ENCODE measurements at regions not wholly inside any gene's neighbourhood (a gene's known extent, or its start where the extent isn't known, plus 50 kb on each side); places are given as distances from the start of the nearest gene placed in this dataset.

DNA sequence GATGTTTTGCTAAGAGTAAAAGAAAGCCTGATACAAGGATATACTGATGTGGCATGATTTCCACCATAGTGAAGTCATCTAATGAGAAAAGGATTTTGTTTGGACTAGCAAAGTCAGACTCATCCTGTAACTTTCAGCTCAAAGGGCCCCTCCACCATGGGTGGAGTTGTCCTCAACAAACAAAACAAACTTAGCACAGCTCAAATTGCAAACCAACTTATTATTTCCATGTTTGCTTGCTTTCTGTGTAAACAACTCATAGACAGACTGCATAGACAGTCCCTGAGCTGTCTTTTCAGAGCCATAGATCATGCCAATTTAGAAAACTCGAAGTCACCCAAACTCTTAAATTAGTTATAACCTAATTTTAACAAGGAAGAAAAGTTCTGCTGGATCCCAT, 69.4 kb upstream of the VAV3 start:
- H3F3A ChIP-seq (ENCODE audit: insufficient read depth, low read length, poor library complexity, severe bottlenecking): no peaks in the 10 kb centered on the region
- TF ChIP-seq EP300 (conservative IDR thresholded peaks at IDR 0.05; ENCODE audit: poor library complexity, severe bottlenecking) (no peak), POLR2AphosphoS5 (IDR thresholded peaks at IDR 0.05) (no peak), MXI1 (conservative IDR thresholded peaks at IDR 0.05; ENCODE audit: poor library complexity, severe bottlenecking) (no peak), TAF1 (IDR thresholded peaks at IDR 0.05; ENCODE audit: low read depth) (no peak), EZH2 (IDR thresholded peaks at IDR 0.05; ENCODE audit: borderline replicate concordance, insufficient read depth, low read length, poor library complexity, severe bottlenecking) (no peak), RAD21 (conservative IDR thresholded peaks at IDR 0.05) (no peak), SMC3 (conservative IDR thresholded peaks at IDR 0.05; ENCODE audit: poor library complexity) (no peak)
- TF ChIP-seq, protein P1, sequence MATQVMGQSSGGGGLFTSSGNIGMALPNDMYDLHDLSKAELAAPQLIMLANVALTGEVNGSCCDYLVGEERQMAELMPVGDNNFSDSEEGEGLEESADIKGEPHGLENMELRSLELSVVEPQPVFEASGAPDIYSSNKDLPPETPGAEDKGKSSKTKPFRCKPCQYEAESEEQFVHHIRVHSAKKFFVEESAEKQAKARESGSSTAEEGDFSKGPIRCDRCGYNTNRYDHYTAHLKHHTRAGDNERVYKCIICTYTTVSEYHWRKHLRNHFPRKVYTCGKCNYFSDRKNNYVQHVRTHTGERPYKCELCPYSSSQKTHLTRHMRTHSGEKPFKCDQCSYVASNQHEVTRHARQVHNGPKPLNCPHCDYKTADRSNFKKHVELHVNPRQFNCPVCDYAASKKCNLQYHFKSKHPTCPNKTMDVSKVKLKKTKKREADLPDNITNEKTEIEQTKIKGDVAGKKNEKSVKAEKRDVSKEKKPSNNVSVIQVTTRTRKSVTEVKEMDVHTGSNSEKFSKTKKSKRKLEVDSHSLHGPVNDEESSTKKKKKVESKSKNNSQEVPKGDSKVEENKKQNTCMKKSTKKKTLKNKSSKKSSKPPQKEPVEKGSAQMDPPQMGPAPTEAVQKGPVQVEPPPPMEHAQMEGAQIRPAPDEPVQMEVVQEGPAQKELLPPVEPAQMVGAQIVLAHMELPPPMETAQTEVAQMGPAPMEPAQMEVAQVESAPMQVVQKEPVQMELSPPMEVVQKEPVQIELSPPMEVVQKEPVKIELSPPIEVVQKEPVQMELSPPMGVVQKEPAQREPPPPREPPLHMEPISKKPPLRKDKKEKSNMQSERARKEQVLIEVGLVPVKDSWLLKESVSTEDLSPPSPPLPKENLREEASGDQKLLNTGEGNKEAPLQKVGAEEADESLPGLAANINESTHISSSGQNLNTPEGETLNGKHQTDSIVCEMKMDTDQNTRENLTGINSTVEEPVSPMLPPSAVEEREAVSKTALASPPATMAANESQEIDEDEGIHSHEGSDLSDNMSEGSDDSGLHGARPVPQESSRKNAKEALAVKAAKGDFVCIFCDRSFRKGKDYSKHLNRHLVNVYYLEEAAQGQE (IDR thresholded peaks at IDR 0.05; ENCODE audit: borderline replicate concordance): no peak
- TF ChIP-seq, protein P2, sequence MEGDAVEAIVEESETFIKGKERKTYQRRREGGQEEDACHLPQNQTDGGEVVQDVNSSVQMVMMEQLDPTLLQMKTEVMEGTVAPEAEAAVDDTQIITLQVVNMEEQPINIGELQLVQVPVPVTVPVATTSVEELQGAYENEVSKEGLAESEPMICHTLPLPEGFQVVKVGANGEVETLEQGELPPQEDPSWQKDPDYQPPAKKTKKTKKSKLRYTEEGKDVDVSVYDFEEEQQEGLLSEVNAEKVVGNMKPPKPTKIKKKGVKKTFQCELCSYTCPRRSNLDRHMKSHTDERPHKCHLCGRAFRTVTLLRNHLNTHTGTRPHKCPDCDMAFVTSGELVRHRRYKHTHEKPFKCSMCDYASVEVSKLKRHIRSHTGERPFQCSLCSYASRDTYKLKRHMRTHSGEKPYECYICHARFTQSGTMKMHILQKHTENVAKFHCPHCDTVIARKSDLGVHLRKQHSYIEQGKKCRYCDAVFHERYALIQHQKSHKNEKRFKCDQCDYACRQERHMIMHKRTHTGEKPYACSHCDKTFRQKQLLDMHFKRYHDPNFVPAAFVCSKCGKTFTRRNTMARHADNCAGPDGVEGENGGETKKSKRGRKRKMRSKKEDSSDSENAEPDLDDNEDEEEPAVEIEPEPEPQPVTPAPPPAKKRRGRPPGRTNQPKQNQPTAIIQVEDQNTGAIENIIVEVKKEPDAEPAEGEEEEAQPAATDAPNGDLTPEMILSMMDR (IDR thresholded peaks at IDR 0.05; ENCODE audit: poor library complexity, severe bottlenecking): no peak
- H3K36me3 ChIP-seq (ENCODE audit: insufficient read depth, low read length): no peaks in the 10 kb centered on the region
- H3K27ac ChIP-seq (ENCODE audit: low read length): no peak overlapping the region
- no peak overlapping the region for H3K4me3 ChIP-seq (ENCODE audit: low read length)
- no peaks in the 10 kb centered on the region for H3K79me2 ChIP-seq (replicated peaks; ENCODE audit: insufficient read depth, low read length)
- H3K9me3 ChIP-seq (ENCODE audit: low read length): no peaks in the 10 kb centered on the region
- no peak overlapping the region for H3K4me2 ChIP-seq (ENCODE audit: low read length)
- no peak overlapping the region for H3K9ac ChIP-seq (ENCODE audit: low read length)
- H4K20me1 ChIP-seq (ENCODE audit: insufficient read depth): no peaks in the 10 kb centered on the region
- H3K27me3 ChIP-seq (ENCODE audit: insufficient read depth, low read depth, low read length): no peaks in the 10 kb centered on the region
- H2AFZ ChIP-seq (ENCODE audit: low read depth, low read length): no peak overlapping the region
- H3K9me2 ChIP-seq (ENCODE audit: insufficient read depth, low read length): no peaks in the 10 kb centered on the region

DNA sequence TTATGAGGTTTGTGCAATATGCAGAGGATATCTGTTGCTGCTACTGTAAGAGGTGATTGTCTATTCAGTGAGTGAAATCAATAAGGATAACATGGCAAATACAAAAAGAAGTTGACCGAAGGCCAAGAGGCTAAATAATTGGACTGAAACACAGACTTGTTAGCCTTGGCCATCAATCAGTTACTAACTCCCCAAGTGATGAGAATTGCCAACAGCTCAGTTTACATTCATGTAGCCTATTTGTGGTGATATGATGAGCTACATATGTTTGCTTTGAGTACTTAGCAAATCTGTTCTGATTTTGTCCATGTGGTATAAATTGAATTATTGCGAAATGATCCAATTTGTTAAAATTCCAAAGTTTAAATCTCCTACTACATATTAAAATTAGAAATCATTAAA, 68.6 kb upstream of the VAV3 start:
- no peaks in the 10 kb centered on the region for H3K27me3 ChIP-seq (ENCODE audit: insufficient read depth, low read depth, low read length)
- no peak overlapping the region for H3K4me2 ChIP-seq (ENCODE audit: low read length)
- TF ChIP-seq TAF1 (IDR thresholded peaks at IDR 0.05; ENCODE audit: low read depth): no peak
- TF ChIP-seq EZH2 (IDR thresholded peaks at IDR 0.05; ENCODE audit: borderline replicate concordance, insufficient read depth, low read length, poor library complexity, severe bottlenecking): no peak
- TF ChIP-seq POLR2AphosphoS5 (IDR thresholded peaks at IDR 0.05): no peak
- no peak for TF ChIP-seq SMC3 (conservative IDR thresholded peaks at IDR 0.05; ENCODE audit: poor library complexity)
- TF ChIP-seq, protein P2 (IDR thresholded peaks at IDR 0.05; ENCODE audit: poor library complexity, severe bottlenecking): no peak
- TF ChIP-seq, protein P1 (IDR thresholded peaks at IDR 0.05; ENCODE audit: borderline replicate concordance): no peak
- TF ChIP-seq RAD21 (conservative IDR thresholded peaks at IDR 0.05): no peak
- no peak for TF ChIP-seq EP300 (conservative IDR thresholded peaks at IDR 0.05; ENCODE audit: poor library complexity, severe bottlenecking)
- TF ChIP-seq MXI1 (conservative IDR thresholded peaks at IDR 0.05; ENCODE audit: poor library complexity, severe bottlenecking): no peak
- no peak overlapping the region for H2AFZ ChIP-seq (ENCODE audit: low read depth, low read length)
- no peaks in the 10 kb centered on the region for H4K20me1 ChIP-seq (ENCODE audit: insufficient read depth)
- no peak overlapping the region for H3K4me3 ChIP-seq (ENCODE audit: low read length)
- no peaks in the 10 kb centered on the region for H3K9me2 ChIP-seq (ENCODE audit: insufficient read depth, low read length)
- H3K79me2 ChIP-seq (replicated peaks; ENCODE audit: insufficient read depth, low read length): no peaks in the 10 kb centered on the region
- no peak overlapping the region for H3K27ac ChIP-seq (ENCODE audit: low read length)
- no peak overlapping the region for H3K9ac ChIP-seq (ENCODE audit: low read length)
- no peaks in the 10 kb centered on the region for H3F3A ChIP-seq (ENCODE audit: insufficient read depth, low read length, poor library complexity, severe bottlenecking)
- H3K36me3 ChIP-seq (ENCODE audit: insufficient read depth, low read length): no peaks in the 10 kb centered on the region
- no peaks in the 10 kb centered on the region for H3K9me3 ChIP-seq (ENCODE audit: low read length)
